Gastroesophageal sphincter (tissue), 3 donors: ENCODE measurements at regions not wholly inside any gene's neighbourhood (a gene's known extent, or its start where the extent isn't known, plus 50 kb on each side); places are given as distances from the start of the nearest gene placed in this dataset.

Experiments used
- POLR2A ChIP-seq, 2 donors: fragments of 450-650 bp; IDR thresholded peaks; one replicate each; pipeline ENCODE4 v1.6.1; 2017; ENCODE audit warnings: antibody characterized with exemption in 2 of 2, mild to moderate bottlenecking in 2 of 2, moderate library complexity in 1 of 2
- TF ChIP-seq, protein P1 (sequence below), 4 experiments: fragments of 200-600 bp in 2 of 4; fragments of 450-650 bp in 2 of 4; sonication (generic) in 1 of 4; IDR thresholded peaks; one replicate each; pipeline ENCODE4 v1.5.1; 2017 to 2019; ENCODE audit warnings: antibody characterized with exemption in 4 of 4, mild to moderate bottlenecking in 2 of 4, moderate library complexity in 2 of 4

DNA sequence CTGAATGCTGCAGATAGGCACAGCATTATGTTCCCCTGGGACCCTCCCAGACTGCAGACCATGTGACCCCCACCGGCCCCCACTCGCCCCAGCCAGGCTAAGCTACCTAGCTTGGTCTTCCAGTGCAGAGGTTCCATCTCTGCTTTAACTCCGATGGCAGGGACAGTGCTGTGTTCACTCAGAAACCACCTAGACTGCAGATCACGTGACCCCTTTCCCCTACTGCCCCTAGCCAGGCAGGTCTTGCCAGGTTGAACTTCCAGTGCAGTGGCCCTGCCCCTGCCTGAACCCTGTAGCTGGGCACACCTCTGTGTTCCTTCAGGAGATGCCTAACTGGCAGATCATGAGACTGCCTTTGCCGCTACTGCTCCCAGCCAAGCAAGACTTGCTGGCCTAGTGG lies 1116.2 kb downstream of the FLRT2 start:
- TF ChIP-seq, protein P1, sequence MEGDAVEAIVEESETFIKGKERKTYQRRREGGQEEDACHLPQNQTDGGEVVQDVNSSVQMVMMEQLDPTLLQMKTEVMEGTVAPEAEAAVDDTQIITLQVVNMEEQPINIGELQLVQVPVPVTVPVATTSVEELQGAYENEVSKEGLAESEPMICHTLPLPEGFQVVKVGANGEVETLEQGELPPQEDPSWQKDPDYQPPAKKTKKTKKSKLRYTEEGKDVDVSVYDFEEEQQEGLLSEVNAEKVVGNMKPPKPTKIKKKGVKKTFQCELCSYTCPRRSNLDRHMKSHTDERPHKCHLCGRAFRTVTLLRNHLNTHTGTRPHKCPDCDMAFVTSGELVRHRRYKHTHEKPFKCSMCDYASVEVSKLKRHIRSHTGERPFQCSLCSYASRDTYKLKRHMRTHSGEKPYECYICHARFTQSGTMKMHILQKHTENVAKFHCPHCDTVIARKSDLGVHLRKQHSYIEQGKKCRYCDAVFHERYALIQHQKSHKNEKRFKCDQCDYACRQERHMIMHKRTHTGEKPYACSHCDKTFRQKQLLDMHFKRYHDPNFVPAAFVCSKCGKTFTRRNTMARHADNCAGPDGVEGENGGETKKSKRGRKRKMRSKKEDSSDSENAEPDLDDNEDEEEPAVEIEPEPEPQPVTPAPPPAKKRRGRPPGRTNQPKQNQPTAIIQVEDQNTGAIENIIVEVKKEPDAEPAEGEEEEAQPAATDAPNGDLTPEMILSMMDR (IDR thresholded peaks at IDR 0.05) = no peak
- TF ChIP-seq POLR2A (IDR thresholded peaks at IDR 0.05) = no peak
